22Rv1 (cell line): ENCODE measurements at regions not wholly inside any gene's neighbourhood (a gene's known extent, or its start where the extent isn't known, plus 50 kb on each side); places are given as distances from the start of the nearest gene placed in this dataset.
"Not testable (repeated sequence)": the region's sequence is repeated elsewhere in the genome, so short reads cannot be mapped to it uniquely, and the experiment has no call there.

Experiments used
- H3K27ac ChIP-seq: fragments of 450-650 bp; 2 replicates; pipeline ENCODE4 v1.5.1; 2017
- ZFX ChIP-seq: fragments of 450-650 bp; IDR thresholded peaks from 2 replicates; pipeline ENCODE4 v1.6.1; 2017; ENCODE audit warnings: antibody characterized with exemption, borderline replicate concordance
- TF ChIP-seq, protein P1 (sequence below): fragments of 450-650 bp; IDR thresholded peaks from 2 replicates; pipeline ENCODE4 v1.5.1; 2017; ENCODE audit warnings: mild to moderate bottlenecking

GRCh38 chr18:71036783-71037182 is 747.9 kb downstream of the SOCS6 start:
- TF ChIP-seq ZFX = no peak
- TF ChIP-seq, protein P1, sequence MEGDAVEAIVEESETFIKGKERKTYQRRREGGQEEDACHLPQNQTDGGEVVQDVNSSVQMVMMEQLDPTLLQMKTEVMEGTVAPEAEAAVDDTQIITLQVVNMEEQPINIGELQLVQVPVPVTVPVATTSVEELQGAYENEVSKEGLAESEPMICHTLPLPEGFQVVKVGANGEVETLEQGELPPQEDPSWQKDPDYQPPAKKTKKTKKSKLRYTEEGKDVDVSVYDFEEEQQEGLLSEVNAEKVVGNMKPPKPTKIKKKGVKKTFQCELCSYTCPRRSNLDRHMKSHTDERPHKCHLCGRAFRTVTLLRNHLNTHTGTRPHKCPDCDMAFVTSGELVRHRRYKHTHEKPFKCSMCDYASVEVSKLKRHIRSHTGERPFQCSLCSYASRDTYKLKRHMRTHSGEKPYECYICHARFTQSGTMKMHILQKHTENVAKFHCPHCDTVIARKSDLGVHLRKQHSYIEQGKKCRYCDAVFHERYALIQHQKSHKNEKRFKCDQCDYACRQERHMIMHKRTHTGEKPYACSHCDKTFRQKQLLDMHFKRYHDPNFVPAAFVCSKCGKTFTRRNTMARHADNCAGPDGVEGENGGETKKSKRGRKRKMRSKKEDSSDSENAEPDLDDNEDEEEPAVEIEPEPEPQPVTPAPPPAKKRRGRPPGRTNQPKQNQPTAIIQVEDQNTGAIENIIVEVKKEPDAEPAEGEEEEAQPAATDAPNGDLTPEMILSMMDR = no peak
- H3K27ac ChIP-seq = no peak overlapping the region

GRCh38 chr18:71031296-71032191 is 742.7 kb downstream of the SOCS6 start:
- H3K27ac ChIP-seq = not testable (repeated sequence)

DNA sequence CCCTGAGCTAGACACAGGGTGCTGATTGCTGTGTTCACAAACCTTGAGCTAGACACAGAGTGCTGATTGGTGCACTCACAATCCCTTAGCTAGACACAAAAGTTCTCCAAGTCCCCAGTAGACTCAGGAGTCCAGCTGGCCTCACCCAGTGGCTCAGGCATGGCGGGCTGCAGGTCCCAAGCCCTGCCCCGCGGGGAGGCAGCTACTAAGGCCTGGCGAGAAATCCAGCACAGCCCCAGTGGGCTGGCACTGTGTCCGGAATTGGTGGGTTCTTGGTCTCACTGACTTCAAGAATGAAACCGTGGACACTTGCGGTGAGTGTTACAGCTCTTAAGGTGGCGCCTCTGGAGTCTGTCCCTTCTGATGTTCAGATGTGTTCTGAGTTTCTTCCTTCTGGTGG is 741.2 kb downstream of the SOCS6 start:
- not testable (repeated sequence) for H3K27ac ChIP-seq

DNA sequence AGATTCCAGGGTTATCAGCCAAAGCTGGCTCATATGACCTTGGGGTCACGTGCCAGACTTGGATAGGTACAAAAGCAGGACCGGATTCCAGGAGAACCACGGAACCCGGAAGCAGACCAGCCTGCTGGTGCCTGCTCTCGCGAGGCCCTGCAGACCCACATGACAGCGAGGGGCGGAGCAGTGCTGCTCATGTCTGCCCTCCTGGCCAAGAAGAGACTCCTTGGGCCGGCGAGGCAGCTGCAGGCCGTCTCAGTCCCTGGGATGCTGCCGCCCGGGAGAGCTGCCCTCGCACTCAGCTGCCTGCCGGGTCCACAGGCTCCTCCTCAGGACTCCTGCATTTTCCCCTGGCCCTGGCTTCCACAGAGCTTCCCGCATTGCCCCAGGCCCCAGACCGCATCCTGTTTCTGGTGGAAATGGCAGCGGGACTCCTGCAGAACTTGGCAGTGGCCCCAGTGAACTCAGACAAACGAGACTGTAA is 739.5 kb downstream of the SOCS6 start:
- no peak for TF ChIP-seq ZFX
- TF ChIP-seq, protein P1 = no peak
- no peak overlapping the region for H3K27ac ChIP-seq

DNA sequence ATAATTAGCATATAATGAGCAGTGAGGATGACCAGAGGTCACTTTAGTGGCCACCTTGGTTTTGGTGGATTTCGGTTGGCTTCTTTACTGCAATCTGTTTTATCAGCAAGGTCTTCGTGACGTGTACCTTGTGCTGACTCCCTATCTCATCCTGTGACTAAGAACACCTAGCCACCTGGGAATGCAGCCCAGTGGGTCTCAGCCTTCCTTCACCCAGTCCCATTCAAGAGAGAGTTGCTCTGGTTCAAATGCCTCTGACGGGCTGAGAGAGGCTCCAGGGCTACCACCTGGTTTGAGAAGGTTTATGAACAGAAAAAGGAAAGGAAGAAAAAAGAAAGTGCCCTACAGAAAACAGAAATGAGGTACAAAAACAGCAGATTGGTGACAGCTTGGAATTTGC is 738.7 kb downstream of the SOCS6 start:
- TF ChIP-seq ZFX = no peak
- TF ChIP-seq, protein P1 = no peak
- no peak overlapping the region for H3K27ac ChIP-seq

GRCh38 chr18:71025505-71026225 is 736.8 kb downstream of the SOCS6 start:
- TF ChIP-seq ZFX = no peak
- TF ChIP-seq, protein P1 = no peak
- H3K27ac ChIP-seq = no peak overlapping the region

GRCh38 chr18:71022389-71022788 is 733.5 kb downstream of the SOCS6 start:
- no peak for TF ChIP-seq ZFX
- H3K27ac ChIP-seq = no peak overlapping the region

GRCh38 chr18:71021030-71021362 is 732.2 kb downstream of the SOCS6 start:
- H3K27ac ChIP-seq = no peak overlapping the region
- TF ChIP-seq ZFX = no peak
- TF ChIP-seq, protein P1 = no peak
